RWPE2 (cell line): ENCODE measurements at regions not wholly inside any gene's neighbourhood (a gene's known extent, or its start where the extent isn't known, plus 50 kb on each side); places are given as distances from the start of the nearest gene placed in this dataset.

Experiments
- ATAC-seq: fragments of 200-7000 bp; cut with Tn5 transposase; 3 replicates; pipeline ENCODE4 v1.9.1; 2021; ENCODE audit warnings: low read depth
- DNase-seq: peaks from one replicate; pipeline ENCODE4 v3.0.0-alpha.2; 2020; ENCODE audit warnings: low spot score
- H3K27ac ChIP-seq: fragments of 450-650 bp; 2 replicates; pipeline ENCODE4 v1.5.1; 2017; ENCODE audit warnings: mild to moderate bottlenecking; ENCODE audit not compliant: poor library complexity, severe bottlenecking
- H3K27me3 ChIP-seq: fragments of 250-450 bp; sonication (Bioruptor Pico); 2 replicates; pipeline ENCODE4 v1.5.1; 2021; ENCODE audit warnings: mild to moderate bottlenecking, moderate library complexity; ENCODE audit not compliant: insufficient read depth, poor library complexity, severe bottlenecking
- H3K36me3 ChIP-seq: fragments of 250-450 bp; sonication (Bioruptor Pico); 2 replicates; pipeline ENCODE4 v1.5.1; 2020; ENCODE audit warnings: low read depth, mild to moderate bottlenecking, moderate library complexity
- H3K4me1 ChIP-seq: fragments of 250-450 bp; sonication (Bioruptor Pico); 2 replicates; pipeline ENCODE4 v1.5.1; 2021; ENCODE audit warnings: mild to moderate bottlenecking, moderate library complexity; ENCODE audit not compliant: insufficient read depth, poor library complexity, severe bottlenecking
- H3K4me3 ChIP-seq: fragments of 250-450 bp; sonication (Bioruptor Pico); 2 replicates; pipeline ENCODE4 v1.5.1; 2021; ENCODE audit warnings: mild to moderate bottlenecking, moderate library complexity; ENCODE audit not compliant: severe bottlenecking
- H3K9me3 ChIP-seq: fragments of 250-450 bp; sonication (Bioruptor Pico); 2 replicates; pipeline ENCODE4 v1.5.1; 2021; ENCODE audit warnings: mild to moderate bottlenecking, moderate library complexity; ENCODE audit not compliant: severe bottlenecking
- TF ChIP-seq, protein P1 (sequence below): fragments of 450-650 bp; IDR thresholded peaks from one replicate; pipeline ENCODE4 v1.5.1; 2017; ENCODE audit warnings: mild to moderate bottlenecking, moderate library complexity; ENCODE audit not compliant: poor library complexity, severe bottlenecking

DNA sequence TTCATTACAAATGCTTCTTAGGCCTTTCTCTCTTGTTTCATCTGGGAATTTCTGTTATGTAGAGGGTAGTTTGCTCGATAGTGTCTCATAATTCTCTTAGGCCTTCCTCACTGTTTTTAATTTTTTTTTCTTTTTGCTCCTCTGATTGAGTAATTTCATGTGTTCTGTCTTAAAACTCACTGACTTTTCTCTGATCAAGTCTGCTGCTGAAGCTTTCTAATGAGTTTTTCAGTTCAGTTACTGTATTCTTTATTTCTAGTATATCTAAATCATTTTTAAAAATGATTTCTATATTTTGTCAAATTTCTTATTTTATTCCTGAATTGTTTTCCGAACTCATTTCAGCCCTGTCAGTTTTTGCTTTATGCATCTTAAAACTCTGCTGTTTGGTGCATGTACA, 228.0 kb downstream of the MID1IP1 start:
- H3K9me3 ChIP-seq = no peaks in the 10 kb centered on the region

DNA sequence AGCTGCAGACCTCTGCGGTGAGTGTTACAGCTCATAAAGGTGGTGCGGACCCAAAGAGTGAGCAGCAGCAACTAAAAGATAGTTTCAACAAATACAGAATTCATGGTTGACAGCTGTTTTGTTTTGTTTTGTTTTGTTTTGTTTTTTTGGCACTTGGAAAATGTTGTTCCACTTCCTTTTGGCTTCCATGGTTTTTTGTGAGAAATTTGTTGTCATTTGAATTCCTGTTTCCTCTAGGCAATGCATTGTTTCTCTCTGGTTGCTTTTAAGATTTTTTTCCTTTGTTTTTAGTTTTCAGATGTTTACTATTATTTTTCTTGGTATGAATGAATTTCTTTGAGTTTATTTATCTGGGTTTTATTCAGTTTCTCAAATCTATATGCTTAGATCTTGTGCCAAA, 229.4 kb downstream of the MID1IP1 start:
- H3K27ac ChIP-seq = no peak overlapping the region
- H3K4me3 ChIP-seq = no peak overlapping the region
- no peaks in the 10 kb centered on the region for H3K4me1 ChIP-seq
- TF ChIP-seq, protein P1, sequence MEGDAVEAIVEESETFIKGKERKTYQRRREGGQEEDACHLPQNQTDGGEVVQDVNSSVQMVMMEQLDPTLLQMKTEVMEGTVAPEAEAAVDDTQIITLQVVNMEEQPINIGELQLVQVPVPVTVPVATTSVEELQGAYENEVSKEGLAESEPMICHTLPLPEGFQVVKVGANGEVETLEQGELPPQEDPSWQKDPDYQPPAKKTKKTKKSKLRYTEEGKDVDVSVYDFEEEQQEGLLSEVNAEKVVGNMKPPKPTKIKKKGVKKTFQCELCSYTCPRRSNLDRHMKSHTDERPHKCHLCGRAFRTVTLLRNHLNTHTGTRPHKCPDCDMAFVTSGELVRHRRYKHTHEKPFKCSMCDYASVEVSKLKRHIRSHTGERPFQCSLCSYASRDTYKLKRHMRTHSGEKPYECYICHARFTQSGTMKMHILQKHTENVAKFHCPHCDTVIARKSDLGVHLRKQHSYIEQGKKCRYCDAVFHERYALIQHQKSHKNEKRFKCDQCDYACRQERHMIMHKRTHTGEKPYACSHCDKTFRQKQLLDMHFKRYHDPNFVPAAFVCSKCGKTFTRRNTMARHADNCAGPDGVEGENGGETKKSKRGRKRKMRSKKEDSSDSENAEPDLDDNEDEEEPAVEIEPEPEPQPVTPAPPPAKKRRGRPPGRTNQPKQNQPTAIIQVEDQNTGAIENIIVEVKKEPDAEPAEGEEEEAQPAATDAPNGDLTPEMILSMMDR = no peak
- ATAC-seq (no peak), DNase-seq (no peak)
- no peaks in the 10 kb centered on the region for H3K27me3 ChIP-seq
- H3K9me3 ChIP-seq = no peaks in the 10 kb centered on the region
- no peaks in the 10 kb centered on the region for H3K36me3 ChIP-seq

More for the DNA sequence above, 228.0 kb downstream of the MID1IP1 start:
- Histone ChIP-seq H3K36me3 (no peaks in the 10 kb centered on the region), H3K27ac (no peak overlapping the region), H3K4me3 (no peak overlapping the region), H3K27me3 (no peaks in the 10 kb centered on the region), H3K4me1 (no peaks in the 10 kb centered on the region)
- ATAC-seq (no peak), DNase-seq (no peak)
- TF ChIP-seq, protein P1 = no peak

DNA sequence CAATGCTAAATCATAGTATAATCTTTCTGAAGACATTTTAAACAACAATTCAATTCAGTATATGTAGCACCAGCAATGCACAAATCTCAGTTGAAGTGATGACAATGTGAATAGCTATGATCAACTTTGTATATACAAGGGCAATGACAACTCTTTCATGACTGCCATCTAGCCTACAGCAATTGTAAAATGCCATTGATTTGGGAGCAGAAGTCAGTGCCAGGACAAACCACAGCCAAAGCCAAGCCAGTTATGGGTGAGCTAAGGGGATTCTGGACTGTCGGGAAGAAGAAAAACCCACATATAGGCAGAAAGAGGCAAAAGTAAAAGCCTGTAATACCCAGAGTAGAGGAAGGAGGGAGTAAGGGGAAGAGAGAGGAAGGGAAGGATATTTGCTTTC, 238.6 kb downstream of the MID1IP1 start:
- DNase-seq = no peak
- TF ChIP-seq, protein P1 = no peak
- Histone ChIP-seq H3K27me3 (no peaks in the 10 kb centered on the region), H3K9me3 (no peaks in the 10 kb centered on the region), H3K4me3 (no peak overlapping the region), H3K4me1 (no peaks in the 10 kb centered on the region), H3K27ac (no peak overlapping the region), H3K36me3 (no peaks in the 10 kb centered on the region)
- ATAC-seq = no peak

DNA sequence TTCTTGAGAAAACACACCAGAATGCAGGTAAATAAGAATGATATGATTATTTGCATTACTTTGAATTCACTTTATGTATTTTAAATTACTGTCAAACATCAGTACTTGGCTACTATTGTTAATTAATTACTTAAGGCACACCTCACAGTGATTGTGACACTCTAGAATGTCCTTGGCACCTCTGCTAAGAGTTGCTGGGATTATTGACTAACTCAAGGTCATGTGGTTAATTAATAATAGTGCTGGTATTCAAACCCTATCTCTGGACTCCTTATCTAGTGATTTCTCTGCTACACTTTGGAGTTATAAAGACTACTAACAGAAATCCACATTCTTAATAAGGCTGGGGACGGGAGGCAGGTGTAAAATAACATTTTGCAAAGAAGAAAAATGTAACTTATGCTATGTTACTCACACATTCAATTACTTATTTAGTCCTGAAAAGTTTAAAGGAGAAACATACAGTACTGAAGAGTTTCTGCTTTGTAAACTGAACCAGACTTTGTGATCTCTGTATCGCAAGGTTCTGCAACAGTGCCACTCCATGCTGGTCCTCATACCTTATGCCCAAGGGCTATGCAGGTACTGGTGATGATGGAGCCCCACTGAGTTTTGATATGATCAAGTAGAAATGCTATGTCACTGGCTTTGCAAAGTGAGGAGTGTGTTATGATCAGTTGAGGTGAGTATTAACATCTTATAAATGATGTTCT, 242.7 kb downstream of the MID1IP1 start:
- Histone ChIP-seq H3K27me3 (no peaks in the 10 kb centered on the region), H3K4me1 (no peaks in the 10 kb centered on the region), H3K9me3 (no peaks in the 10 kb centered on the region), H3K4me3 (no peak overlapping the region), H3K36me3 (no peaks in the 10 kb centered on the region), H3K27ac (no peak overlapping the region)
- ATAC-seq (no peak), DNase-seq (no peak)
- TF ChIP-seq, protein P1 = no peak

DNA sequence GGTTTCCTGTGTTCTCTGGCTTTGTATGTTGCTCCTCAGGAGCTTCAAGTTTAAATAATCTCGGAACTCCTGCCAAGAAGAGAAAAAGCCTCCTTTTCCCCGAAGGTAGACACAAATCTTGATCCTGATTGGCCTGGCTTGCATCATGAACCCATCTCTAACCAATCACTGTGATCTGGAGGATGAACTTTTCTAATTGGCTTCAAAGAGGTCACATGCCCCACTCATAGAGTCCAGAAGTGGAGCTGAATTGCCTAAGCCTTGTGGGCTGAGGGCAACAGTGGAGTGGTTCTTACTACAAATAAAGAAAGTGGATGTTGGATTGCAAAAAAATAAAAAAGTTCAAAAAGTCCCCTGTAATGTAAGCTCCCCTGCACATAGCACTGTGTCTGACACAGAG, 245.9 kb downstream of the MID1IP1 start:
- no peaks in the 10 kb centered on the region for H3K4me1 ChIP-seq
- no peak overlapping the region for H3K4me3 ChIP-seq
- no peaks in the 10 kb centered on the region for H3K9me3 ChIP-seq
- TF ChIP-seq, protein P1 = no peak
- DNase-seq = no peak
- no peaks in the 10 kb centered on the region for H3K27me3 ChIP-seq
- H3K27ac ChIP-seq = no peak overlapping the region
- no peaks in the 10 kb centered on the region for H3K36me3 ChIP-seq
- ATAC-seq = no peak
